HepG2 (cell line): ENCODE measurements at regions not wholly inside any gene's neighbourhood (a gene's known extent, or its start where the extent isn't known, plus 50 kb on each side); places are given as distances from the start of the nearest gene placed in this dataset.

Source experiments
- CTCF ChIP-seq: sonication (generic); formaldehyde crosslinking; IDR thresholded peaks from 2 replicates; pipeline ENCODE4 v1.5.0; 2020; ENCODE audit warnings: mild to moderate bottlenecking, missing genetic modification reagents, moderate library complexity
- FOSL1 ChIP-seq: sonication (generic); formaldehyde crosslinking; IDR thresholded peaks from 2 replicates; pipeline ENCODE4 v1.9.0; 2021; ENCODE audit warnings: missing genetic modification reagents, borderline replicate concordance
- MAX ChIP-seq: IDR thresholded peaks from 2 replicates; pipeline ENCODE4 v1.6.1; 2012; ENCODE audit warnings: inconsistent platforms
- RFX5 ChIP-seq: IDR thresholded peaks from 2 replicates; pipeline ENCODE4 v1.6.1; 2011; ENCODE audit warnings: low read depth, low read length, improper control_type of control experiment
- ZNF138 ChIP-seq: sonication (generic); formaldehyde crosslinking; IDR thresholded peaks from 2 replicates; pipeline ENCODE4 v1.5.0; 2020; ENCODE audit warnings: mild to moderate bottlenecking, low read depth, missing genetic modification reagents

GRCh38 chr6:113539623-113540022, 317.5 kb upstream of the MARCKS start:
- TF ChIP-seq FOSL1 (no peak), CTCF (CRISPR knock-in tag) (no peak), ZNF138 (CRISPR knock-in tag) (no peak), RFX5 (no peak), MAX (no peak)
